ENCODE measurements at regions not wholly inside any gene's neighbourhood (a gene's known extent, or its start where the extent isn't known, plus 50 kb on each side); places are given as distances from the start of the nearest gene placed in this dataset.

- TF ChIP-seq CTCF (conservative IDR thresholded peaks at IDR 0.05) (no peak), EZH2 (IDR thresholded peaks at IDR 0.05; ENCODE audit: low read depth) (no peak)
Observed at GRCh38 chr14:36021591-36022320, 154.8 kb downstream of the PTCSC3 start.

Data from PC-9 (cell line).